OCI-LY1 (cell line): ENCODE measurements at regions not wholly inside any gene's neighbourhood (a gene's known extent, or its start where the extent isn't known, plus 50 kb on each side); places are given as distances from the start of the nearest gene placed in this dataset.

Source experiments
- EZH2 ChIP-seq: fragments of 200-600 bp; sonication (generic), shearing (Covaris generic); IDR thresholded peaks from 2 replicates; pipeline ENCODE4 v1.8.0; 2017; ENCODE audit warnings: borderline replicate concordance, mixed run types, mild to moderate bottlenecking, antibody characterized with exemption, low read length, moderate library complexity, mixed read lengths
- TF ChIP-seq, protein P1 (sequence below): fragments of 200-600 bp; sonication (generic), shearing (Covaris generic); IDR thresholded peaks from 2 replicates; pipeline ENCODE4 v1.5.1; 2017; ENCODE audit warnings: mild to moderate bottlenecking, antibody characterized with exemption, low read length, moderate library complexity, mixed read lengths

DNA sequence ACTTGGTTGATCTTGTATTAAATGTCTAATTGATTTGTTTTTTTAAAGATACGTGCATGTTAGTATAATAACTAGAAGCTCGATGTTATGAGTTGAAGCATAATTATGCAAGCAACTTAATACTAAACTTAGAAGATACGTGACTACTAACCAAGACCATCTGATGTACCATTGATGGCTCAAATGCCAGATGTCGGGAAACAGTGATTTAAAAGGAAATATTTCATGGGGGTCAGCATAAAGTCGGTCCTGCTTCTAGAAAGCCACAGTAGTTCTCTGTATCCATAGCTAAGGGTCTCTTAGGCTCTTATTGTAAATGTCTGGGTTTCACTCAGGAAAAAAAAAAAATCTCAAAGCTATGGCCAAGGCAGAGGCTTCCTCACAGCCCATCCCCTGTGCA, 61.2 kb upstream of the RBFOX1 start:
- TF ChIP-seq, protein P1, sequence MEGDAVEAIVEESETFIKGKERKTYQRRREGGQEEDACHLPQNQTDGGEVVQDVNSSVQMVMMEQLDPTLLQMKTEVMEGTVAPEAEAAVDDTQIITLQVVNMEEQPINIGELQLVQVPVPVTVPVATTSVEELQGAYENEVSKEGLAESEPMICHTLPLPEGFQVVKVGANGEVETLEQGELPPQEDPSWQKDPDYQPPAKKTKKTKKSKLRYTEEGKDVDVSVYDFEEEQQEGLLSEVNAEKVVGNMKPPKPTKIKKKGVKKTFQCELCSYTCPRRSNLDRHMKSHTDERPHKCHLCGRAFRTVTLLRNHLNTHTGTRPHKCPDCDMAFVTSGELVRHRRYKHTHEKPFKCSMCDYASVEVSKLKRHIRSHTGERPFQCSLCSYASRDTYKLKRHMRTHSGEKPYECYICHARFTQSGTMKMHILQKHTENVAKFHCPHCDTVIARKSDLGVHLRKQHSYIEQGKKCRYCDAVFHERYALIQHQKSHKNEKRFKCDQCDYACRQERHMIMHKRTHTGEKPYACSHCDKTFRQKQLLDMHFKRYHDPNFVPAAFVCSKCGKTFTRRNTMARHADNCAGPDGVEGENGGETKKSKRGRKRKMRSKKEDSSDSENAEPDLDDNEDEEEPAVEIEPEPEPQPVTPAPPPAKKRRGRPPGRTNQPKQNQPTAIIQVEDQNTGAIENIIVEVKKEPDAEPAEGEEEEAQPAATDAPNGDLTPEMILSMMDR, result no peak
- no peak for TF ChIP-seq EZH2
